Kidney (tissue), 13 donors: ENCODE measurements at regions not wholly inside any gene's neighbourhood (a gene's known extent, or its start where the extent isn't known, plus 50 kb on each side); places are given as distances from the start of the nearest gene placed in this dataset.

Experiments used
- DNase-seq, 5 donors: peaks; one replicate each; pipeline ENCODE4 v3.0.0-alpha.2; 2013 to 2020
- FAIRE-seq: peaks from 2 replicates; lab custom pipeline; 2012; peaks lifted over from hg19 to GRCh38; lab: Jason Lieb, UNC
- H3K27ac ChIP-seq, 2 donors: one replicate each; pipeline ENCODE4 v1.7.0; 2013; ENCODE audit warnings: low read depth in 2 of 2, low read length in 2 of 2, inconsistent platforms in 1 of 2
- H3K27me3 ChIP-seq: one replicate; pipeline ENCODE4 v1.7.1; 2013; ENCODE audit warnings: low read length, inconsistent platforms; ENCODE audit not compliant: control insufficient read depth, insufficient read depth
- H3K36me3 ChIP-seq, 3 donors: one replicate each; pipeline versions ENCODE4 v1.7.0 to v1.7.1; 2013; ENCODE audit warnings: low read length in 3 of 3, control low read depth in 1 of 3, inconsistent platforms in 1 of 3; ENCODE audit not compliant: insufficient read depth in 3 of 3, control insufficient read depth in 2 of 3
- H3K4me1 ChIP-seq, 3 donors: one replicate each; pipeline versions ENCODE4 v1.7.0 to v1.7.1; 2013; ENCODE audit warnings: low read length in 3 of 3, inconsistent platforms in 1 of 3, low read depth in 1 of 3; ENCODE audit not compliant: control insufficient read depth in 2 of 3, insufficient read depth in 2 of 3
- H3K4me3 ChIP-seq, 3 donors: one replicate each; pipeline versions ENCODE4 v1.7.0 to v1.8.1; 2013; ENCODE audit warnings: low read length in 3 of 3, control low read depth in 1 of 3, inconsistent platforms in 1 of 3
- H3K9ac ChIP-seq, 3 donors: one replicate each; pipeline versions ENCODE4 v1.7.0 to v1.7.1; 2013; ENCODE audit warnings: low read length in 3 of 3, control low read depth in 1 of 3, inconsistent platforms in 1 of 3
- H3K9me3 ChIP-seq, 3 donors: one replicate each; pipeline versions ENCODE4 v1.7.0 to v1.7.1; 2013; ENCODE audit warnings: low read length in 3 of 3, control low read depth in 1 of 3, inconsistent platforms in 1 of 3; ENCODE audit not compliant: control insufficient read depth in 2 of 3, insufficient read depth in 1 of 3
- intact Hi-C: fragments of 100-400 bp; cut with DNase I; formaldehyde crosslinking; loops from one replicate; pipeline ENCODE4 v1.11.1; 2022
- TF ChIP-seq, protein P1 (sequence below): IDR thresholded peaks from 3 replicates; pipeline ENCODE4 v1.5.1; 2012; ENCODE audit warnings: mild to moderate bottlenecking, moderate library complexity, borderline replicate concordance; ENCODE audit not compliant: insufficient read depth; ENCODE audit errors: extremely low read depth
- donor health status: control.
- donor health status: control.
- donor health status: control.
- donor health status: control.
- donor health status: control.
- donor health status: DM: yes; HTN: yes; CAD: no.
- donor health status: Normal renal cell carcinoma (clear cell type).

DNA sequence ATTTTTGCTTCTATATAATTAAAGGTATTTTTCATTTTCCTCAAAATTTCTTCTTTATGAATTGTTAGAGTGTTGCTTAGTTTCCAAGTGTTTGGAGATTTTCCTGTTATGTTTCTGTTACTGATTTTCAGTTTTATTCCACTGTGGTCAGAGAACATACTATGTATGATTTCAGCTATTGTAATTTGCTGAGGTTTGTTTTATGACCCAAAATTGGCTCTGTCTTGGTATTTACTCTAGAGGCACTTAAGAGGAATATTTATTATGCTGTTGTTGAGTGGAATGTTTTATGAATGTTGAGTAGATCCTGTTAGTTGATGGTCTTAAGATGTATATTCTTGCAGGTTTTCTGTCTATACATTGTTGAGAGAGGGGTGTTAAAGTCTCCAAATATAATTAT is 263.5 kb downstream of the PABPC4L start:
- Histone ChIP-seq H3K9ac (no peak overlapping the region), H3K27ac (no peak overlapping the region), H3K9me3 (no peaks in the 10 kb centered on the region), H3K4me3 (no peak overlapping the region), H3K36me3 (no peaks in the 10 kb centered on the region), H3K4me1 (no peaks in the 10 kb centered on the region), H3K27me3 (no peaks in the 10 kb centered on the region)
- TF ChIP-seq, protein P1, sequence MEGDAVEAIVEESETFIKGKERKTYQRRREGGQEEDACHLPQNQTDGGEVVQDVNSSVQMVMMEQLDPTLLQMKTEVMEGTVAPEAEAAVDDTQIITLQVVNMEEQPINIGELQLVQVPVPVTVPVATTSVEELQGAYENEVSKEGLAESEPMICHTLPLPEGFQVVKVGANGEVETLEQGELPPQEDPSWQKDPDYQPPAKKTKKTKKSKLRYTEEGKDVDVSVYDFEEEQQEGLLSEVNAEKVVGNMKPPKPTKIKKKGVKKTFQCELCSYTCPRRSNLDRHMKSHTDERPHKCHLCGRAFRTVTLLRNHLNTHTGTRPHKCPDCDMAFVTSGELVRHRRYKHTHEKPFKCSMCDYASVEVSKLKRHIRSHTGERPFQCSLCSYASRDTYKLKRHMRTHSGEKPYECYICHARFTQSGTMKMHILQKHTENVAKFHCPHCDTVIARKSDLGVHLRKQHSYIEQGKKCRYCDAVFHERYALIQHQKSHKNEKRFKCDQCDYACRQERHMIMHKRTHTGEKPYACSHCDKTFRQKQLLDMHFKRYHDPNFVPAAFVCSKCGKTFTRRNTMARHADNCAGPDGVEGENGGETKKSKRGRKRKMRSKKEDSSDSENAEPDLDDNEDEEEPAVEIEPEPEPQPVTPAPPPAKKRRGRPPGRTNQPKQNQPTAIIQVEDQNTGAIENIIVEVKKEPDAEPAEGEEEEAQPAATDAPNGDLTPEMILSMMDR, result no peak
- FAIRE-seq, result no peak
- no peak for DNase-seq
- intact Hi-C loops, result no loop called here

DNA sequence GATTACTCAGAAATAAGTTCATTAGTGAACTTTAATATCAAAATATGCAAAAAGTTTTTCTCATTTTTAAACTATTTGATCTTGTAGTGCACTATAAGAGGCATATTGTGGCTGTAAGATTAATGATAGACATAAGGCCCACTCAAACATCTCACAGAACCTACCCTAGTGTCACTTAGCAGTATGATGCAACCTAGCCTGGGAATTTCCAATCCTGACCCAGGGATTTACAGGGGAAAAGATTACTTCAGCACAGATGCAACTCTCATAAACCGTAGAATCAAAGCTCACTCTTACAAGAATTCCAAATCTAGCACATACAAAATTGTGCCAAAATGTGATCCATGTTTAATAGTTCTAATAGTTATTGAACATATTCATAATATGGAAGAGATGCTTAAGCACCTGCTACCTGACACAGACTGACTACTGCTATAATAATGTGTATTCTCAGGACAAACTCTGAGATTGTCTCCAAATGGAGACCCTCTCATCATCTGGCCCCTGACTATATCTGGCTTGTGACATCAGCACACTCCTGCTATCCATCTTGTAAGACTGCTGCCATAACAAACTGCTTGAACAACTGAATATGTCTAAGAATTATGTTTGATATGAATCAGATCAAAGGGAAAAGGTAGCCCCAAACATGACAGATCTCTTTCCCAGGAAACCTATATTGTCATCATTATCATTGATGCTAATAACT is 271.9 kb downstream of the PABPC4L start:
- DNase-seq (no peak), FAIRE-seq (no peak)
- Histone ChIP-seq H3K4me3 (no peak overlapping the region), H3K9me3 (no peaks in the 10 kb centered on the region), H3K27ac (no peak overlapping the region), H3K27me3 (no peaks in the 10 kb centered on the region), H3K9ac (no peak overlapping the region), H3K36me3 (no peaks in the 10 kb centered on the region), H3K4me1 (no peaks in the 10 kb centered on the region)
- intact Hi-C loops, result no loop called here
- TF ChIP-seq, protein P1, result no peak

DNA sequence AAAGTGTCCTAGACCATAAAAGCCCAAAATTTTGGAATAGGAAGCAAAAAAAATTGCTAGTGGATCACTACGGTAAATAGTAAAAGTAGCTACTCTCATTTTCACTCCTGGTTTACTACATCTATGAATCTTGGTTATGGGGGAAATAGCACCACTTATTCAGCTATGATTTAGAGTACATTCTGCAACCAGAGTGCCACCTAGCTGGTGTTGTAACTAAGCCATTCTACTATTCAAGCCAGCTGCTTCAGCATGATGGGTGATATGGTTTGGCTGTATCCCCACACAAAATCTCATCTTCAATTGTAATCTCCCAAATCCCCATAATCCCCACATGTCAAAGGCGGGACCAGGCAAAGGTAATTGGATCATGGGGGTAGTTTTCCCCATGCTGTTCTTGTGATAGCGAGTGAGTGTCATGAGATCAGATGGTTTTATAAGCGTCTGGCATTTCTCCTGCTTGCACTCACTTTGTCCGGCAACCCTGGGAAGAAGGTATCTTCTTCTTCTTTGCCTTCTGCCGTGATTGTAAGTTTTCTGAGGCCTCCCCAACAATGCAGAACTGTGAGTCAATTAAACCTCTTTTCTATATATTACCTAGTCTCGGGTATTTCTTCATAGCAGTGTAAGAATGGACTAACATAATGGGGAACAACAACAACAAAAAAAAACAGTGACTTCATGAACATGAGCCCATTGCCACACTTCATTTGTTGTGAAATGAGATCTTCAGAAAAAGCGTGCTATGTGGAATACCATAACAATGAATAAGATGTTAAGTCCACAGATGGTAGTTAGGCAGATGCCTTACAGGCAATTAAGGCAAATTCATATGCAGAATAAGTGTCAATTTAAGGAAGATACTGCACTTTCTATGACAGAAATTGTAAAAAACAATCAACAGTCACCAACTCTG is 280.1 kb downstream of the PABPC4L start:
- TF ChIP-seq, protein P1, result no peak
- DNase-seq (no peak), FAIRE-seq (no peak)
- H3K4me1 ChIP-seq, result no peaks in the 10 kb centered on the region
- H3K4me3 ChIP-seq, result no peak overlapping the region
- H3K27ac ChIP-seq, result no peak overlapping the region
- H3K36me3 ChIP-seq, result no peaks in the 10 kb centered on the region
- intact Hi-C loops, result no loop called here
- no peaks in the 10 kb centered on the region for H3K27me3 ChIP-seq
- no peak overlapping the region for H3K9ac ChIP-seq
- H3K9me3 ChIP-seq, result no peaks in the 10 kb centered on the region
